HG03139 (cell line): ENCODE measurements at regions not wholly inside any gene's neighbourhood (a gene's known extent, or its start where the extent isn't known, plus 50 kb on each side); places are given as distances from the start of the nearest gene placed in this dataset.
"Not testable (repeated sequence)": the region's sequence is repeated elsewhere in the genome, so short reads cannot be mapped to it uniquely, and the experiment has no call there.

Experiments used
- ATAC-seq: cut with Tn5 transposase; IDR thresholded peaks from one replicate; pipeline ENCODE4 v1.9.1; 2021; ENCODE audit not compliant: unreplicated experiment

GRCh38 chr3:39558775-39559306 lies 91.4 kb downstream of the MOBP start:
- no peak for ATAC-seq

GRCh38 chr3:39559543-39559942 lies 92.1 kb downstream of the MOBP start:
- ATAC-seq = no peak

GRCh38 chr3:39568508-39568907 lies 101.0 kb downstream of the MOBP start:
- ATAC-seq = no peak

GRCh38 chr3:39569095-39569494 lies 101.6 kb downstream of the MOBP start:
- ATAC-seq = no peak

- ATAC-seq = no peak
Observed at GRCh38 chr3:39573392-39573791, 105.9 kb downstream of the MOBP start.

GRCh38 chr3:39577541-39577940 lies 110.1 kb downstream of the MOBP start:
- ATAC-seq = no peak

GRCh38 chr3:39586215-39586614 lies 118.7 kb downstream of the MOBP start:
- not testable (repeated sequence) for ATAC-seq

- ATAC-seq = no peak
Observed at GRCh38 chr3:39587113-39587512, 119.6 kb downstream of the MOBP start.

- ATAC-seq = no peak
Observed at GRCh38 chr3:39590806-39591205, 123.3 kb downstream of the MOBP start.

- no peak for ATAC-seq
Observed at GRCh38 chr3:39592311-39593050, 125.0 kb downstream of the MOBP start.

- ATAC-seq = no peak
Observed at GRCh38 chr3:39593341-39593740, 125.9 kb downstream of the MOBP start.

- ATAC-seq = no peak
Observed at GRCh38 chr3:39601241-39601640, 133.8 kb downstream of the MOBP start.

- no peak for ATAC-seq
Observed at GRCh38 chr3:39605837-39606236, 138.4 kb downstream of the MOBP start.

GRCh38 chr3:39626198-39626597 lies 158.7 kb downstream of the MOBP start:
- ATAC-seq = no peak

GRCh38 chr3:39631136-39631535 lies 163.7 kb downstream of the MOBP start:
- ATAC-seq = no peak

- ATAC-seq = no peak
Observed at GRCh38 chr3:39637807-39638206, 170.3 kb downstream of the MOBP start.

- ATAC-seq = no peak
Observed at GRCh38 chr3:39638301-39638700, 170.8 kb downstream of the MOBP start.

GRCh38 chr3:39639344-39640236 lies 169.8 kb upstream of the MYRIP start:
- no peak for ATAC-seq

- no peak for ATAC-seq
Observed at GRCh38 chr3:39641274-39641673, 168.1 kb upstream of the MYRIP start.

GRCh38 chr3:39644176-39644575 lies 165.2 kb upstream of the MYRIP start:
- no peak for ATAC-seq

- not testable (repeated sequence) for ATAC-seq
Observed at GRCh38 chr3:39651256-39651655, 158.2 kb upstream of the MYRIP start.
